ENCODE measurements at regions not wholly inside any gene's neighbourhood (a gene's known extent, or its start where the extent isn't known, plus 50 kb on each side); places are given as distances from the start of the nearest gene placed in this dataset.
"Not testable (repeated sequence)": the region's sequence is repeated elsewhere in the genome, so short reads cannot be mapped to it uniquely, and the experiment has no call there.

DNA sequence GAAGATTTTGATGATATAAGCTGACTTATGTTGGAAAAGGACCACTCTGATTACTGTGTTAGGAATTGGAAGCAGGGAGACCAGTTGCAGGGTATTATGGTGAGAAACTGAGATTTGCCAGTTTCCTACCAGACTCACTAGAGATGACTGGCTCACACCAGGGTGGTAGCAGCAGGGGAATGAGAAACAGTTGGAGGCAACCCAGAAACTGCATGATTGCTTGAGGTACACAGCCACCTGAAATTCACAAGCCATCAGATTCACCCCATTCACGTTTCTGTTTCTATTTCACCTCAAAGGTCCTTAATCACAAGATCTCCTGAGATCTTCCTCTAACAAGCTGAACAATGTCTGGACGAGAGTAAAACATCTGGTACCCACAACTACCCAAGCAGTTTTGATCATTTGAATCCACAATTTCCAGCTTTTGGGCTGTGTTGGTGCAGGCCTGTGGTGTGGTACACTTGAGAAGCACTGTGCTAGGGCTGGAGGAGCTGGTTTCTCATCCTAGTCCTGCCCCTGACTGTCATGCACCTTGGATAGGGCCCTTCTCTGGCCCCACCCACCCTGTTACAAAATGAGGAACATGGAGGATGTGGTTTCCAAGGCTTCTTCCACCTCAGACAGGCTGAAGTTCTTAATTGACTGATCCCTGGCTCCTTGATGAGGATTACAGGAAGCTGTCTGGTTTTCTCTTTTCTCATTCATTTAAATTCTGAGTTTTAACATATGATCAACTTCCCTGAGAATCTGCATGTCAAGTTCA is 233.4 kb downstream of the INSC start:
- no peak for DNase-seq (ENCODE audit: low spot score)
- no peak overlapping the region for H3K27ac Mint-ChIP-seq (ENCODE audit: unreplicated experiment)
- no peak overlapping the region for H3K4me3 Mint-ChIP-seq (ENCODE audit: unreplicated experiment)
- H3K27me3 Mint-ChIP-seq (ENCODE audit: unreplicated experiment): no peaks in the 10 kb centered on the region
- H3K9me3 Mint-ChIP-seq (ENCODE audit: unreplicated experiment): no peaks in the 10 kb centered on the region
- TF ChIP-seq, protein P1, sequence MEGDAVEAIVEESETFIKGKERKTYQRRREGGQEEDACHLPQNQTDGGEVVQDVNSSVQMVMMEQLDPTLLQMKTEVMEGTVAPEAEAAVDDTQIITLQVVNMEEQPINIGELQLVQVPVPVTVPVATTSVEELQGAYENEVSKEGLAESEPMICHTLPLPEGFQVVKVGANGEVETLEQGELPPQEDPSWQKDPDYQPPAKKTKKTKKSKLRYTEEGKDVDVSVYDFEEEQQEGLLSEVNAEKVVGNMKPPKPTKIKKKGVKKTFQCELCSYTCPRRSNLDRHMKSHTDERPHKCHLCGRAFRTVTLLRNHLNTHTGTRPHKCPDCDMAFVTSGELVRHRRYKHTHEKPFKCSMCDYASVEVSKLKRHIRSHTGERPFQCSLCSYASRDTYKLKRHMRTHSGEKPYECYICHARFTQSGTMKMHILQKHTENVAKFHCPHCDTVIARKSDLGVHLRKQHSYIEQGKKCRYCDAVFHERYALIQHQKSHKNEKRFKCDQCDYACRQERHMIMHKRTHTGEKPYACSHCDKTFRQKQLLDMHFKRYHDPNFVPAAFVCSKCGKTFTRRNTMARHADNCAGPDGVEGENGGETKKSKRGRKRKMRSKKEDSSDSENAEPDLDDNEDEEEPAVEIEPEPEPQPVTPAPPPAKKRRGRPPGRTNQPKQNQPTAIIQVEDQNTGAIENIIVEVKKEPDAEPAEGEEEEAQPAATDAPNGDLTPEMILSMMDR (IDR thresholded peaks at IDR 0.05; ENCODE audit: unreplicated experiment): no peak
- no peaks in the 10 kb centered on the region for H3K36me3 Mint-ChIP-seq (ENCODE audit: low read depth, unreplicated experiment)
- H3K4me1 Mint-ChIP-seq (ENCODE audit: unreplicated experiment): no peaks in the 10 kb centered on the region

DNA sequence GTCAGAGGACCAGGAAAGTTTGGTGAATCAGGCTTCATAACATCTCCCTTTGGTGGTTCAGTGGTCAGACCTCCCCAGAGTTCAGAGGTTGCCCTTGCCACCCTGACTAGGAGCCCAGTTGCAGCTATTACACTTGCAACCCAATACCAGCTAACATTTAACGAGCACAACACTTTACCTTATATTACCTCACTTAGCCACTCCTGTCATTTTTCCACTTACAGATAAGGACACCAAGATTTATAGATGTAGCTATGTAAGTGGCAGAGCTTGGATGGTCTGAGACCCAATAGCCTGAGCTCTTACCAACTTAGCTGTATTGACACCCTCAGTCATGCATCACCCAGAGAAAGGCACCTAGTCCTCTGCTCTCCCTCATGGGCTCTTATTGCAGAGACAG is 234.7 kb downstream of the INSC start:
- H3K4me1 Mint-ChIP-seq (ENCODE audit: unreplicated experiment): no peaks in the 10 kb centered on the region
- H3K9me3 Mint-ChIP-seq (ENCODE audit: unreplicated experiment): no peaks in the 10 kb centered on the region
- no peak overlapping the region for H3K4me3 Mint-ChIP-seq (ENCODE audit: unreplicated experiment)
- no peaks in the 10 kb centered on the region for H3K36me3 Mint-ChIP-seq (ENCODE audit: low read depth, unreplicated experiment)
- no peak for DNase-seq (ENCODE audit: low spot score)
- H3K27me3 Mint-ChIP-seq (ENCODE audit: unreplicated experiment): no peaks in the 10 kb centered on the region
- H3K27ac Mint-ChIP-seq (ENCODE audit: unreplicated experiment): no peak overlapping the region
- TF ChIP-seq, protein P1 (IDR thresholded peaks at IDR 0.05; ENCODE audit: unreplicated experiment): no peak

DNA sequence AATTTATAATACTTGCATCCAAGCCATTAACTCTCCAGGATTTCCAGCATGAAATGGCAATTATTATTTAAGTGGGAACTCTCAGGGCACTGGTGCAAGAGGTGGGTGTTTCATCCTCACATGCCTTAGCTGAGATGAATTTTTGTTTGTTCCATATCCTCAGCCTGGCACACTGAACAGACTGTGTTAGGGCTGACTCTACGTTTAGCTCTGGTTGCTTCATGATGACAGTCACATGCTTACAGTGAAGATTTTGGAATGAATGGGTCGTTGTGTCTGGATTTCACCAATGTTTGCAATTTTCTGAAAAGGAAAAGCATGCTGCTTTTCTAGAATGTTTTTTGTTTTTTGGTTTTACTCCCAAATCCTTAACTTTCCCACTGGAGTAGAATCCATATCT is 246.6 kb downstream of the INSC start:
- TF ChIP-seq, protein P1 (IDR thresholded peaks at IDR 0.05; ENCODE audit: unreplicated experiment): no peak
- no peak overlapping the region for H3K27ac Mint-ChIP-seq (ENCODE audit: unreplicated experiment)
- H3K27me3 Mint-ChIP-seq (ENCODE audit: unreplicated experiment): peaks cover 2% of the 10 kb centered on the region

DNA sequence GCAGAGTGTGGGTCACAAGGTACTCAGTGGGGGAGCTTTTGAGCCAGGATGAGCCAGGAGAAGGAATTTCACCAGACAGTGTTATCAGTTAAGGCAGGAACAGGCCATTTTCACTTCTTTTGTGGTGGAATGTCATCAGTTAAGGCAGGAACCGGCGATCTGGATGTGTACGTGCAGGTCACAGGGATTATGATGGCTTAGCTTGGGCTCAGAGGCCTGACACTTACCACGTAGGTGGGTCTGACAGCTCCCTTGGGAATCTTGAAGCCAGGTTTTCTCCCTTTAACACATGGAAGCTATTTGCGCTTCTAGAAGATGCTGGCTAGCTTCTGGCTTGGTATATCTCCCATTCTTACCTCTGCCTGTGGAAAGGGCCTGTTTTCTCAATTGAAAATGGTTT is 250.6 kb downstream of the INSC start:
- H3K4me1 Mint-ChIP-seq (ENCODE audit: unreplicated experiment); DNase-seq (ENCODE audit: low spot score); H3K27me3 Mint-ChIP-seq (ENCODE audit: unreplicated experiment); H3K9me3 Mint-ChIP-seq (ENCODE audit: unreplicated experiment); H3K4me3 Mint-ChIP-seq (ENCODE audit: unreplicated experiment); H3K27ac Mint-ChIP-seq (ENCODE audit: unreplicated experiment); H3K36me3 Mint-ChIP-seq (ENCODE audit: low read depth, unreplicated experiment): not testable (repeated sequence)

More for the DNA sequence above, 246.6 kb downstream of the INSC start:
- peaks cover 5% of the 10 kb centered on the region for H3K4me1 Mint-ChIP-seq (ENCODE audit: unreplicated experiment)
- H3K36me3 Mint-ChIP-seq (ENCODE audit: low read depth, unreplicated experiment): no peaks in the 10 kb centered on the region
- H3K9me3 Mint-ChIP-seq (ENCODE audit: unreplicated experiment): no peaks in the 10 kb centered on the region
- no peak for DNase-seq (ENCODE audit: low spot score)
- no peak overlapping the region for H3K4me3 Mint-ChIP-seq (ENCODE audit: unreplicated experiment)

DNA sequence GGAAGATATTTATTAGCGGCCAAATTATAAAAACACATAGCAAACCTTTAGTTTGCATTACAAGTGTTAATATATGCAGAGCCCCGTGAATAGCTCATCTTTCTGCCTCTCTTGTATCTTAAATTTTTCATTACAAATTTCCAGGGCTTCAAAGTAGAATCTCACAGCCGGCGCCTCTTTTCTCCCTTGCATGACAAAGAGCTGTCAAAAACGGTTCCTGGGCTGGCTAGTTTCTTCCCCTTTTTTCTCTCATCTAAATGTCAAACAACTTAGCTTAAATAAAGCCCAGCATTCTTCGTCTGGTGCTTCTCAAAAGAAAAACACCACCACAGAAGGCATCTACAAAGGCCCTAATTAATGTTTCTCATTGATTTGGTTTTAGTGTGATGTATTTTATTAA is 253.0 kb downstream of the INSC start:
- H3K27me3 Mint-ChIP-seq (ENCODE audit: unreplicated experiment): no peaks in the 10 kb centered on the region
- no peak for DNase-seq (ENCODE audit: low spot score)
- TF ChIP-seq, protein P1 (IDR thresholded peaks at IDR 0.05; ENCODE audit: unreplicated experiment): no peak
- H3K36me3 Mint-ChIP-seq (ENCODE audit: low read depth, unreplicated experiment): no peaks in the 10 kb centered on the region
- peaks cover 4% of the 10 kb centered on the region for H3K4me1 Mint-ChIP-seq (ENCODE audit: unreplicated experiment)
- H3K27ac Mint-ChIP-seq (ENCODE audit: unreplicated experiment): no peak overlapping the region
- no peak overlapping the region for H3K4me3 Mint-ChIP-seq (ENCODE audit: unreplicated experiment)
- H3K9me3 Mint-ChIP-seq (ENCODE audit: unreplicated experiment): no peaks in the 10 kb centered on the region
